ENCODE measurements at regions not wholly inside any gene's neighbourhood (a gene's known extent, or its start where the extent isn't known, plus 50 kb on each side); places are given as distances from the start of the nearest gene placed in this dataset.
"Not testable (repeated sequence)": the region's sequence is repeated elsewhere in the genome, so short reads cannot be mapped to it uniquely, and the experiment has no call there.

DNA sequence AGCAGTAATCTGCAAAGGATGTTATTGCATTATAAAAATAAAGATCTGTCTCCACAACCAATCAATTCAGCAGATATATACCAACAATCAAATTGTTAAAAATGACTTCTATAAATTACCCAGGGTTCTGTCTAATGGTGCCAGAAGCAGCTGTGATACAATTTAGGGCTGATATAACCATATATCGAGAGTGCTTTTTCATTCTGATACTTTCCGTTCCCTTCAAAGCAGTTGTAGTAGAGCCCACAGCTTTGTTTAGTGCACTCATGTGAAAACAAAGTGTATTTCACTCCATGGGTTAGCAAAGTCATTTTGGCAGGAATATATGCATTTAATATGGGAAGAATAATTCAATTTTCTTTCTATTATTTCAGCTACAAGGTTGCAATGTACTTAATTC, 83.1 kb upstream of the CHCHD3 start:
- H3K4me1 ChIP-seq (ENCODE audit: control insufficient read depth, extremely low read depth, insufficient read depth, low read length), result no peaks in the 10 kb centered on the region
- H3K79me2 ChIP-seq (ENCODE audit: control insufficient read depth, insufficient read depth, low read length), result no peaks in the 10 kb centered on the region
- DNase-seq (ENCODE audit: low read depth in 2 of 2), result no peak
- no peak overlapping the region for H3K9ac ChIP-seq (ENCODE audit: insufficient read depth, low read length)
- no peak overlapping the region for H3K4me2 ChIP-seq (ENCODE audit: extremely low read depth, insufficient read depth, low read length)
- H3K36me3 ChIP-seq (ENCODE audit: control insufficient read depth, insufficient read depth, low read length), result no peaks in the 10 kb centered on the region
- H3K9me3 ChIP-seq (ENCODE audit: control insufficient read depth, insufficient read depth, low read depth, low read length), result no peaks in the 10 kb centered on the region
- H4K20me1 ChIP-seq (ENCODE audit: control insufficient read depth, extremely low read depth, insufficient read depth, low read length), result no peaks in the 10 kb centered on the region
- no peaks in the 10 kb centered on the region for H3K27me3 ChIP-seq (ENCODE audit: control insufficient read depth, insufficient read depth, low read length)
- no peak overlapping the region for H3K4me3 ChIP-seq (replicated peaks in 1 of 4; ENCODE audit: control extremely low read depth in 1 of 4, insufficient read depth in 1 of 4, low read depth in 3 of 4, low read length in 4 of 4)
- H3K27ac ChIP-seq (ENCODE audit: insufficient read depth, low read length), result no peak overlapping the region
- no peak overlapping the region for H2AFZ ChIP-seq (ENCODE audit: low read length)
- no peak for TF ChIP-seq EZH2 (IDR thresholded peaks at IDR 0.05; ENCODE audit: low read length, missing control alignments)
- TF ChIP-seq, protein P1, sequence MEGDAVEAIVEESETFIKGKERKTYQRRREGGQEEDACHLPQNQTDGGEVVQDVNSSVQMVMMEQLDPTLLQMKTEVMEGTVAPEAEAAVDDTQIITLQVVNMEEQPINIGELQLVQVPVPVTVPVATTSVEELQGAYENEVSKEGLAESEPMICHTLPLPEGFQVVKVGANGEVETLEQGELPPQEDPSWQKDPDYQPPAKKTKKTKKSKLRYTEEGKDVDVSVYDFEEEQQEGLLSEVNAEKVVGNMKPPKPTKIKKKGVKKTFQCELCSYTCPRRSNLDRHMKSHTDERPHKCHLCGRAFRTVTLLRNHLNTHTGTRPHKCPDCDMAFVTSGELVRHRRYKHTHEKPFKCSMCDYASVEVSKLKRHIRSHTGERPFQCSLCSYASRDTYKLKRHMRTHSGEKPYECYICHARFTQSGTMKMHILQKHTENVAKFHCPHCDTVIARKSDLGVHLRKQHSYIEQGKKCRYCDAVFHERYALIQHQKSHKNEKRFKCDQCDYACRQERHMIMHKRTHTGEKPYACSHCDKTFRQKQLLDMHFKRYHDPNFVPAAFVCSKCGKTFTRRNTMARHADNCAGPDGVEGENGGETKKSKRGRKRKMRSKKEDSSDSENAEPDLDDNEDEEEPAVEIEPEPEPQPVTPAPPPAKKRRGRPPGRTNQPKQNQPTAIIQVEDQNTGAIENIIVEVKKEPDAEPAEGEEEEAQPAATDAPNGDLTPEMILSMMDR (conservative IDR thresholded peaks at IDR 0.05 in 1 of 2, IDR thresholded peaks at IDR 0.05 in 1 of 2; ENCODE audit: low read depth in 1 of 2, low read length in 2 of 2), result no peak

DNA sequence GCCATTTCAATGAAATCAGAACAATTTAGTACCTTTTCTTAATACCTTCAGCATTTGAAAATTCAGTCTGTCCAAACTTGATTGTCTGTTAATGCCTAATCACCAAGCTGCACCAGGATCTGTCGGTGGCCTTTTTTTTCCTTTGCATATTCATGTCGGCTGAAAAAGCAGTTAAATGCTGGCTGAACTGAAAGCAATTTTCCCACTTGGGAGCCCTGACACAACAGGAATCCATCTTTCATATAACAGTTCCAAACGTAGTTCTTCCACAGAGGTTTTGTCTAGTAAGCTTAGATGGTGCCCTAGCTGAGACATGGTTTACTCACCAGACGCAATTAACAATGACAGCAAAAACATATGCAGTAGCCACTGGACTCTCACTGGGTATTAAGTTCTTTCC, 83.6 kb upstream of the CHCHD3 start:
- H3K27ac ChIP-seq (ENCODE audit: insufficient read depth, low read length), result no peak overlapping the region
- no peaks in the 10 kb centered on the region for H3K27me3 ChIP-seq (ENCODE audit: control insufficient read depth, insufficient read depth, low read length)
- H3K4me1 ChIP-seq (ENCODE audit: control insufficient read depth, extremely low read depth, insufficient read depth, low read length), result no peaks in the 10 kb centered on the region
- no peaks in the 10 kb centered on the region for H4K20me1 ChIP-seq (ENCODE audit: control insufficient read depth, extremely low read depth, insufficient read depth, low read length)
- TF ChIP-seq, protein P1 (conservative IDR thresholded peaks at IDR 0.05 in 1 of 2, IDR thresholded peaks at IDR 0.05 in 1 of 2; ENCODE audit: low read depth in 1 of 2, low read length in 2 of 2), result no peak
- TF ChIP-seq EZH2 (IDR thresholded peaks at IDR 0.05; ENCODE audit: low read length, missing control alignments), result no peak
- no peak overlapping the region for H3K4me3 ChIP-seq (replicated peaks in 1 of 4; ENCODE audit: control extremely low read depth in 1 of 4, insufficient read depth in 1 of 4, low read depth in 3 of 4, low read length in 4 of 4)
- no peaks in the 10 kb centered on the region for H3K79me2 ChIP-seq (ENCODE audit: control insufficient read depth, insufficient read depth, low read length)
- H3K4me2 ChIP-seq (ENCODE audit: extremely low read depth, insufficient read depth, low read length), result no peak overlapping the region
- no peak for DNase-seq (ENCODE audit: low read depth in 2 of 2)
- no peaks in the 10 kb centered on the region for H3K9me3 ChIP-seq (ENCODE audit: control insufficient read depth, insufficient read depth, low read depth, low read length)
- H3K36me3 ChIP-seq (ENCODE audit: control insufficient read depth, insufficient read depth, low read length), result no peaks in the 10 kb centered on the region
- no peak overlapping the region for H2AFZ ChIP-seq (ENCODE audit: low read length)
- no peak overlapping the region for H3K9ac ChIP-seq (ENCODE audit: insufficient read depth, low read length)

DNA sequence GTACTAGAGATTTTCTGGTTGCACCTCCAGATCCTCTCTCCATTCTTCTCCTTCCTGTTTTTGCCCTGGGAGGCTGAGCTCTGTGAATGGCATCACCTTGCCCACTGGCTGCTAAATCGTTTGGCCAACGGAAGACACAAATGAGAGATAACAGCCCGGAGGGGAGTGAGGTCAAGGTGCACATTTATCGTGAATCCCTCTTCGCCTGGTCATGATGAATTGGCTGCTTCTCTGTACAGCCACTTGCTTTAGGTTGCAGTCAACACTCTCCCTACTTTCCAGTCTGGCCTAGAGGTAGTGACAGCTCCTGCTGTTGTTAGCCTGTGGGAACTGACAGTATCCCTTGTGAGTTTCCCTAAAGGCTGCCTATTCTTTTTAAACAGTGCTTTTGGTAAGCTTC, 85.4 kb upstream of the CHCHD3 start:
- Histone ChIP-seq H3K4me3 (replicated peaks in 1 of 4; ENCODE audit: control extremely low read depth in 1 of 4, insufficient read depth in 1 of 4, low read depth in 3 of 4, low read length in 4 of 4) (no peak overlapping the region), H3K9me3 (ENCODE audit: control insufficient read depth, insufficient read depth, low read depth, low read length) (no peaks in the 10 kb centered on the region), H3K9ac (ENCODE audit: insufficient read depth, low read length) (no peak overlapping the region), H3K4me1 (ENCODE audit: control insufficient read depth, extremely low read depth, insufficient read depth, low read length) (no peaks in the 10 kb centered on the region), H2AFZ (ENCODE audit: low read length) (no peak overlapping the region), H3K4me2 (ENCODE audit: extremely low read depth, insufficient read depth, low read length) (no peak overlapping the region), H3K79me2 (ENCODE audit: control insufficient read depth, insufficient read depth, low read length) (no peaks in the 10 kb centered on the region), H3K36me3 (ENCODE audit: control insufficient read depth, insufficient read depth, low read length) (no peaks in the 10 kb centered on the region), H3K27ac (ENCODE audit: insufficient read depth, low read length) (no peak overlapping the region), H4K20me1 (ENCODE audit: control insufficient read depth, extremely low read depth, insufficient read depth, low read length) (no peaks in the 10 kb centered on the region), H3K27me3 (ENCODE audit: control insufficient read depth, insufficient read depth, low read length) (no peaks in the 10 kb centered on the region)
- TF ChIP-seq, protein P1 (conservative IDR thresholded peaks at IDR 0.05 in 1 of 2, IDR thresholded peaks at IDR 0.05 in 1 of 2; ENCODE audit: low read depth in 1 of 2, low read length in 2 of 2), result no peak
- TF ChIP-seq EZH2 (IDR thresholded peaks at IDR 0.05; ENCODE audit: low read length, missing control alignments), result no peak
- DNase-seq (ENCODE audit: low read depth in 2 of 2), result no peak

DNA sequence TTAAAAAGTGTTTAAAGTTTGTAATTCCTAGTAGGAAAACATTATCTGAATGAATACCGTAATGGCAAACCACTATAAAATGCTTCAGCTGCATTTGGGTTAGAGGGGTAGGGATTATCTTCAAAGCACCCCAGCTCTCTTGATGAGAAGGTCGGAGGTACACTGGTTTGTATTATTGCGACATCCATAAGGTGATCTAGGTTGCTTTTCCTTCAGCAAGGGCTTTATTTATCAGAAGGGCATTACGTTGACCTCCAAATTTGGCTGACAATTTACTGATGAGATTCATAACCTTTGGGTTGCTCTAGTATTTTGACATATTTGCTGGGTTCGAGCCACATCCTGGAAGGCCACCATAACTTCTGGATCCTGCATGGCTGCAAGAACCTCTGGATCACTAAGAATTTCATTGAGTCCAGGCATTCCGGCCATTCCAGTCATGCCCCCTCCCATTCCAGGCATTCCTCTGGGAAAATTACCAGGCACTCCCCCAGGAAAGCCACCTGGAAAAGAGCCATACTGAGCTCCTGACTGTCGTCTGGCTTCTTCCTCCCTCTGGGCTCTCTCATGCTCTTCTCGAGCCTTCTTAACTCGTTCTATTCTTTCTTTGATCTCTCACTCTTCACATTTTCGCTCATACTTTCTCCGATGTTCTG, 83.6 kb upstream of the EXOC4 start:
- H3K79me2 ChIP-seq (ENCODE audit: control insufficient read depth, insufficient read depth, low read length); H3K27ac ChIP-seq (ENCODE audit: insufficient read depth, low read length); DNase-seq (ENCODE audit: low read depth in 2 of 2); H4K20me1 ChIP-seq (ENCODE audit: control insufficient read depth, extremely low read depth, insufficient read depth, low read length); H3K27me3 ChIP-seq (ENCODE audit: control insufficient read depth, insufficient read depth, low read length); H3K4me3 ChIP-seq (replicated peaks in 1 of 4; ENCODE audit: control extremely low read depth in 1 of 4, insufficient read depth in 1 of 4, low read depth in 3 of 4, low read length in 4 of 4); H3K4me2 ChIP-seq (ENCODE audit: extremely low read depth, insufficient read depth, low read length); H3K9ac ChIP-seq (ENCODE audit: insufficient read depth, low read length); H3K9me3 ChIP-seq (ENCODE audit: control insufficient read depth, insufficient read depth, low read depth, low read length); H3K4me1 ChIP-seq (ENCODE audit: control insufficient read depth, extremely low read depth, insufficient read depth, low read length); H3K36me3 ChIP-seq (ENCODE audit: control insufficient read depth, insufficient read depth, low read length); H2AFZ ChIP-seq (ENCODE audit: low read length): not testable (repeated sequence)

DNA sequence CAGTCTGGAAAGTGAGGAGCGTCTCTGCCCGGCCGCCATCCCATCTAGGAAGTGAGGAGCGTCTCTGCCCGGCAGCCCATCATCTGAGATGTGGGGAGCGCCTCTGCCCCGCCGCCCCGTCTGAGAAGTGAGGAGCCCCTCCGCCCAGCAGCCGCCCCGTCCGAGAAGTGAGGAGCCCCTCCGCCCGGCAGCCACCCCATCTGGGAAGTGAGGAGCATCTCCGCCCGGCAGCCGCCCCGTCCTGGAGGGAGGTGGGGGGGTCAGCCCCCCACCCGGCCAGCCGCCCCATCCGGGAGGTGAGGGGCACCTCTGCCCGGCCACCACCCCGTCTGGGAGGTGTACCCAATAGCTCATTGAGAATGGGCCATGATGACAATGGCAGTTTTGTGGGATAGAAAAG, 75.4 kb upstream of the EXOC4 start:
- H3K9ac ChIP-seq (ENCODE audit: insufficient read depth, low read length); H3K4me3 ChIP-seq (replicated peaks in 1 of 4; ENCODE audit: control extremely low read depth in 1 of 4, insufficient read depth in 1 of 4, low read depth in 3 of 4, low read length in 4 of 4); H4K20me1 ChIP-seq (ENCODE audit: control insufficient read depth, extremely low read depth, insufficient read depth, low read length); H2AFZ ChIP-seq (ENCODE audit: low read length); DNase-seq (ENCODE audit: low read depth in 2 of 2); H3K9me3 ChIP-seq (ENCODE audit: control insufficient read depth, insufficient read depth, low read depth, low read length); H3K79me2 ChIP-seq (ENCODE audit: control insufficient read depth, insufficient read depth, low read length); H3K27me3 ChIP-seq (ENCODE audit: control insufficient read depth, insufficient read depth, low read length); H3K36me3 ChIP-seq (ENCODE audit: control insufficient read depth, insufficient read depth, low read length); H3K4me1 ChIP-seq (ENCODE audit: control insufficient read depth, extremely low read depth, insufficient read depth, low read length); H3K4me2 ChIP-seq (ENCODE audit: extremely low read depth, insufficient read depth, low read length); H3K27ac ChIP-seq (ENCODE audit: insufficient read depth, low read length): not testable (repeated sequence)

All from fibroblast of lung (primary cell).